PC-9 (cell line): ENCODE measurements at regions not wholly inside any gene's neighbourhood (a gene's known extent, or its start where the extent isn't known, plus 50 kb on each side); places are given as distances from the start of the nearest gene placed in this dataset.

ENCODE experiments used
- BruUV-seq: library from RNA; stranded (reverse); fragments of 400-500 nt; replicated peaks from 2 replicates; lab custom pipeline; 2021; lab: Mats Ljungman, UMichigan
- CTCF ChIA-PET: fragments of 300-600 bp; sonication (Branson Sonifier 250); formaldehyde crosslinking; loops from one replicate; lab custom pipeline; 2022; ENCODE audit warnings: antibody characterized with exemption; lab: Charles Lee
- POLR2A ChIA-PET: fragments of 300-600 bp; sonication (Branson Sonifier 250); formaldehyde crosslinking; loops from one replicate; lab custom pipeline; 2022; ENCODE audit warnings: antibody characterized with exemption; ENCODE audit not compliant: unreplicated experiment; lab: Charles Lee
- DNase-seq, 2 experiments: peaks; one replicate each; pipeline versions ENCODE4 v3.0.0 to v3.0.0-alpha.2; 2015 to 2022; ENCODE audit warnings: mixed read lengths in 1 of 2
- H2AFZ ChIP-seq: fragments of 200-600 bp; sonication (generic); 2 replicates; pipeline ENCODE4 v1.8.1; 2017; ENCODE audit warnings: antibody characterized with exemption
- H3F3A ChIP-seq: fragments of 200-600 bp; sonication (generic); 2 replicates; pipeline ENCODE4 v1.8.1; 2017; ENCODE audit warnings: antibody characterized with exemption, mild to moderate bottlenecking, low read depth; ENCODE audit not compliant: insufficient read depth
- H3K27ac ChIP-seq: fragments of 200-600 bp; sonication (generic); 2 replicates; pipeline ENCODE4 v1.6.1; 2016; ENCODE audit warnings: mixed run types
- H3K27me3 ChIP-seq: fragments of 200-600 bp; sonication (generic); 2 replicates; pipeline ENCODE4 v1.6.1; 2016; ENCODE audit warnings: low read depth, mixed run types; ENCODE audit not compliant: insufficient read depth
- H3K36me3 ChIP-seq: fragments of 200-600 bp; sonication (generic); 2 replicates; pipeline ENCODE4 v1.6.1; 2016; ENCODE audit warnings: low read depth, mixed run types
- H3K4me1 ChIP-seq: fragments of 200-600 bp; sonication (generic); replicated peaks from 2 replicates; pipeline ENCODE4 v1.6.1; 2016; ENCODE audit warnings: mixed run types; ENCODE audit not compliant: insufficient read depth
- H3K4me2 ChIP-seq: fragments of 200-600 bp; sonication (generic); 2 replicates; pipeline ENCODE4 v1.6.1; 2017; ENCODE audit warnings: mixed run types
- H3K4me3 ChIP-seq: fragments of 200-600 bp; sonication (generic); 2 replicates; pipeline ENCODE4 v1.6.1; 2016; ENCODE audit warnings: mixed run types
- H3K79me2 ChIP-seq: fragments of 200-600 bp; sonication (generic); 2 replicates; pipeline ENCODE4 v1.6.1; 2017; ENCODE audit warnings: low read depth, mixed run types
- H3K9me2 ChIP-seq: fragments of 200-600 bp; sonication (generic); 2 replicates; pipeline ENCODE4 v1.8.1; 2017; ENCODE audit warnings: mild to moderate bottlenecking; ENCODE audit not compliant: insufficient read depth
- H3K9me3 ChIP-seq: fragments of 200-600 bp; sonication (generic); 2 replicates; pipeline ENCODE4 v1.8.1; 2016; ENCODE audit warnings: low read depth; ENCODE audit not compliant: insufficient read depth
- H4K20me1 ChIP-seq: fragments of 200-600 bp; sonication (generic); 2 replicates; pipeline ENCODE4 v1.8.1; 2017; ENCODE audit not compliant: insufficient read depth
- CTCF ChIP-seq: fragments of 200-600 bp; sonication (generic); conservative IDR thresholded peaks from 2 replicates; pipeline ENCODE4 v1.6.1; 2017; ENCODE audit warnings: mixed run types, antibody characterized with exemption, mild to moderate bottlenecking, moderate library complexity
- EZH2 ChIP-seq: fragments of 200-600 bp; sonication (generic); IDR thresholded peaks from 2 replicates; pipeline ENCODE4 v1.8.0; 2017; ENCODE audit warnings: antibody characterized with exemption, low read depth
- intact Hi-C: fragments of 100-400 bp; cut with micrococcal nuclease; formaldehyde crosslinking; loops from one replicate; pipeline ENCODE4 v1.10.0; 2022; ENCODE audit not compliant: unreplicated experiment

- Histone ChIP-seq H3K27ac (no peak overlapping the region), H3K9me3 (no peaks in the 10 kb centered on the region), H3K27me3 (peaks cover 65% of the 10 kb centered on the region), H3K4me3 (no peak overlapping the region), H3K4me1 (no peaks in the 10 kb centered on the region), H2AFZ (no peak overlapping the region), H3K36me3 (no peaks in the 10 kb centered on the region), H3K4me2 (no peak overlapping the region), H3K9me2 (no peaks in the 10 kb centered on the region), H3K79me2 (no peaks in the 10 kb centered on the region), H3F3A (no peaks in the 10 kb centered on the region), H4K20me1 (no peaks in the 10 kb centered on the region)
- ChIA-PET POLR2A (no interaction called here), CTCF (no interaction called here)
- no peak for TF ChIP-seq CTCF
- TF ChIP-seq EZH2: no peak
- intact Hi-C loops: no loop called here
- no TSS peak for BruUV-seq
- DNase-seq: no peak
Measured at GRCh38 chr13:31436478-31436877, 236.7 kb downstream of the B3GLCT start.

- Histone ChIP-seq H3K79me2 (no peaks in the 10 kb centered on the region), H3K4me1 (no peaks in the 10 kb centered on the region), H3F3A (no peaks in the 10 kb centered on the region), H3K9me3 (no peaks in the 10 kb centered on the region), H3K36me3 (no peaks in the 10 kb centered on the region), H4K20me1 (no peaks in the 10 kb centered on the region), H3K27me3 (peaks cover 70% of the 10 kb centered on the region), H2AFZ (no peak overlapping the region), H3K9me2 (no peaks in the 10 kb centered on the region), H3K4me3 (no peak overlapping the region), H3K4me2 (no peak overlapping the region), H3K27ac (no peak overlapping the region)
- ChIA-PET CTCF (no interaction called here), POLR2A (interaction anchor here (0.7 kb wide), 1 partner anchor 310 kb away, joined by 4 read pairs; no protein-coding TSS in a partner anchor)
- intact Hi-C loops: no loop called here
- no peak for DNase-seq
- BruUV-seq: no TSS peak
- TF ChIP-seq CTCF (no peak), EZH2 (no peak)
Measured at GRCh38 chr13:31437975-31438374, 238.2 kb downstream of the B3GLCT start.

- Histone ChIP-seq H3K4me2 (no peak overlapping the region), H3K27me3 (peaks cover 65% of the 10 kb centered on the region), H3K36me3 (no peaks in the 10 kb centered on the region), H3K9me3 (no peaks in the 10 kb centered on the region), H3K9me2 (no peaks in the 10 kb centered on the region), H3K4me3 (no peak overlapping the region), H3K4me1 (no peaks in the 10 kb centered on the region), H3F3A (no peaks in the 10 kb centered on the region), H2AFZ (no peak overlapping the region), H4K20me1 (no peaks in the 10 kb centered on the region), H3K27ac (no peak overlapping the region), H3K79me2 (no peaks in the 10 kb centered on the region)
- no TSS peak for BruUV-seq
- POLR2A ChIA-PET: no interaction called here
- CTCF ChIA-PET: no interaction called here
- no peak for DNase-seq
- intact Hi-C loops: no loop called here
- no peak for TF ChIP-seq CTCF
- TF ChIP-seq EZH2: no peak
Measured at GRCh38 chr13:31440132-31440531, 240.4 kb downstream of the B3GLCT start.
